Upper lobe of left lung (tissue), 6 donors: ENCODE measurements at regions not wholly inside any gene's neighbourhood (a gene's known extent, or its start where the extent isn't known, plus 50 kb on each side); places are given as distances from the start of the nearest gene placed in this dataset.

Experiments used
- ATAC-seq, 2 donors: fragments of 200-7000 bp; cut with Tn5 transposase; one replicate each; pipeline ENCODE4 v1.9.1; 2022; ENCODE audit warnings: mild to moderate bottlenecking in 2 of 2, moderate library complexity in 2 of 2; ENCODE audit not compliant: low FRiP score in 2 of 2
- DNase-seq, 2 donors: peaks; one replicate each; pipeline ENCODE4 v3.0.0-alpha.2; 2019 to 2020
- H3K27ac ChIP-seq, 4 donors: fragments of 200-600 bp; sonication (generic); one replicate each; pipeline ENCODE4 v1.5.1; 2016 to 2019
- H3K27me3 ChIP-seq, 4 donors: fragments of 200-600 bp; sonication (generic); one replicate each; pipeline ENCODE4 v1.5.1; 2017 to 2019
- H3K36me3 ChIP-seq, 4 donors: fragments of 200-600 bp; sonication (generic); one replicate each; pipeline ENCODE4 v1.5.1; 2016 to 2019
- H3K4me1 ChIP-seq, 4 donors: fragments of 200-600 bp; sonication (generic); one replicate each; pipeline ENCODE4 v1.5.1; 2018 to 2019
- H3K4me3 ChIP-seq, 4 donors: fragments of 200-600 bp; sonication (generic); one replicate each; pipeline ENCODE4 v1.5.1; 2017 to 2019; ENCODE audit warnings: mild to moderate bottlenecking in 2 of 4, moderate library complexity in 1 of 4
- H3K9me3 ChIP-seq, 4 donors: fragments of 200-600 bp; sonication (generic); one replicate each; pipeline ENCODE4 v1.5.1; 2018 to 2019
- EP300 ChIP-seq, 4 donors: sonication (generic); formaldehyde crosslinking; IDR thresholded peaks; one replicate each; pipeline ENCODE4 v1.5.1; 2017; ENCODE audit warnings: antibody characterized with exemption in 4 of 4, control low read depth in 2 of 4
- POLR2A ChIP-seq, 4 donors: fragments of 450-650 bp; IDR thresholded peaks; one replicate each; pipeline ENCODE4 v1.5.1; 2016 to 2017; ENCODE audit warnings: antibody characterized with exemption in 4 of 4, mild to moderate bottlenecking in 2 of 4
- POLR2AphosphoS5 ChIP-seq, 2 donors: sonication (generic); formaldehyde crosslinking; IDR thresholded peaks; one replicate each; pipeline ENCODE4 v1.5.1; 2017; ENCODE audit warnings: antibody characterized with exemption in 2 of 2
- WGBS, 2 donors: methylation state at CpG; one replicate each; pipeline ENCODE4 v1.1.5; 2017 to 2018; 5-methylcytosine and 5-hydroxymethylcytosine counted together
- TF ChIP-seq, protein P1 (sequence below), 6 experiments: fragments of 450-650 bp in 4 of 6; fragments of 200-600 bp in 2 of 6; sonication (generic) in 2 of 6; IDR thresholded peaks; one replicate each; pipeline ENCODE4 v1.5.1; 2016 to 2019; ENCODE audit warnings: antibody characterized with exemption in 6 of 6
- donor health status: DM: no; HTN: no; CAD: no; lungs with moderate emphysema.
- donor health status: DM: no; HTN: yes; CAD: no; lungs with severe emphysema.

DNA sequence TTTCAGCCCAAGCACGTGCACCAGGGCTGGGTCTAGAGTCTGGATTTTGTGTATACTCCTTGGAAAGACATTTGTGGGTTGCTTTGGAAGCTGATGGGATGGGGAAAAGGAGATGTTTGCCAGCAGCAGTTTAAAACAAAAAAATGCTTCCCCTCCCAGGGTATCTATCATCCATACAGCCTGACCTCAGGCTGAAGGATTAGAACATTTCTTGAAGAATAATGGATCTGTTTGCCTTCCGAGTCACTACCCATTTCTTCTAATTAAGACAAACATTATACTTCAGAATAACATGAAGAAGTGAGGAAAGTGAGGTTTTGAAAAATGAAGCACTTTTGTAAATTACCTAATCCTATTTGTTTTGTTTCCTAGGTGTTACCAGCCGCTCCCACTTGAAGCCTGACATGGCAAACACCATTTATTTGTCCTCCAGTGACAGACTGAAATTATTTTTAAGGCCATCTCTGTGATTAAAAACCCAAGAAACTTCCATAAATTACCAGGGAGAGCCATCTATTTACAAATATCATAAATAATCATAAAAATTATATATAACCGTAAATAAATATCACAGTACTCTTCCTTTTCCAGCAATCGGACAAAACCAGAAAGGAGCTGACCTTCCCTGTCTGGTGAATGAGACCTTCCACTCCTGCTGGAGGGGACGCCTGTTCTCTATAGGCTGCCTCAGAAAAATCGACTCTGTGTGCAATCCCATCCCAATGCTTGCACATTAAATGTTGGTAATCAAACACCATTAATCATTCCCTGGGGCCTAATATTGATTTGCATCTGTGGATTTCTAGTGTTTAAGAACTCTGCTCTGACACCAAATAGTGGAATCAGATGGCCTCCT is 106.8 kb downstream of the C1D start:
- Histone ChIP-seq H3K36me3 (no peaks in the 10 kb centered on the region), H3K27me3 (no peaks in the 10 kb centered on the region), H3K4me1 (peaks cover 0 to 3% (median 2%) of the 10 kb centered on the region in 4 donors), H3K4me3 (no peak overlapping the region), H3K27ac (no peak overlapping the region), H3K9me3 (peaks cover 0 to 4% (median 0%) of the 10 kb centered on the region in 4 donors)
- DNase-seq, result no peak
- WGBS, 2 donors, result 76 to 78% methylated on average over 7 of the region's 7 CpGs
- TF ChIP-seq EP300 (IDR thresholded peaks at IDR 0.05) (no peak), POLR2A (IDR thresholded peaks at IDR 0.05) (no peak), POLR2AphosphoS5 (IDR thresholded peaks at IDR 0.05) (no peak)
- TF ChIP-seq, protein P1, sequence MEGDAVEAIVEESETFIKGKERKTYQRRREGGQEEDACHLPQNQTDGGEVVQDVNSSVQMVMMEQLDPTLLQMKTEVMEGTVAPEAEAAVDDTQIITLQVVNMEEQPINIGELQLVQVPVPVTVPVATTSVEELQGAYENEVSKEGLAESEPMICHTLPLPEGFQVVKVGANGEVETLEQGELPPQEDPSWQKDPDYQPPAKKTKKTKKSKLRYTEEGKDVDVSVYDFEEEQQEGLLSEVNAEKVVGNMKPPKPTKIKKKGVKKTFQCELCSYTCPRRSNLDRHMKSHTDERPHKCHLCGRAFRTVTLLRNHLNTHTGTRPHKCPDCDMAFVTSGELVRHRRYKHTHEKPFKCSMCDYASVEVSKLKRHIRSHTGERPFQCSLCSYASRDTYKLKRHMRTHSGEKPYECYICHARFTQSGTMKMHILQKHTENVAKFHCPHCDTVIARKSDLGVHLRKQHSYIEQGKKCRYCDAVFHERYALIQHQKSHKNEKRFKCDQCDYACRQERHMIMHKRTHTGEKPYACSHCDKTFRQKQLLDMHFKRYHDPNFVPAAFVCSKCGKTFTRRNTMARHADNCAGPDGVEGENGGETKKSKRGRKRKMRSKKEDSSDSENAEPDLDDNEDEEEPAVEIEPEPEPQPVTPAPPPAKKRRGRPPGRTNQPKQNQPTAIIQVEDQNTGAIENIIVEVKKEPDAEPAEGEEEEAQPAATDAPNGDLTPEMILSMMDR (IDR thresholded peaks at IDR 0.05), result no peak
- ATAC-seq, result no peak

DNA sequence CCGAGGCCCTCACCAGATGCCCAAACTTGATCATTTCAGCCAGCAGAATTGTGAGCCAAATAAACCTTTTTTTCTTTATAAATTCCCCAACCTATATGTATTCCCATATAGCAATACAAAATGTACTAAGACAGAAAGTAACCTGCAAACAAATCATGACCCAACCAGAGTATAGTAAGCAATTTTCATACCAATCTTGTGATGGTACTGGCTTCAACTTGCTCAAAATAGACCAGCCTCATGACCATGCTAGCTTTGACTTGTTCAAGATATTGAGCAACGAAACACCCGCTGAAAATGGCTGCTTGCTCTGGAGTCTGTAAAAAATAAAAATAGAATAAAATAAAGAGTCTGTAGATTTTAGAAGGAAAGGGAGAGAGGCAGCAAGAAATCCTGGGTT is 97.6 kb downstream of the C1D start:
- no peak for ATAC-seq
- Histone ChIP-seq H3K9me3 (no peaks in the 10 kb centered on the region), H3K36me3 (no peaks in the 10 kb centered on the region), H3K27ac (no peak overlapping the region), H3K4me3 (no peak overlapping the region), H3K27me3 (no peaks in the 10 kb centered on the region), H3K4me1 (no peaks in the 10 kb centered on the region)
- WGBS, 2 donors, result 89 to 94% methylated on average over 3 of the region's 3 CpGs
- no peak for TF ChIP-seq POLR2AphosphoS5 (IDR thresholded peaks at IDR 0.05)
- no peak for TF ChIP-seq EP300 (IDR thresholded peaks at IDR 0.05)
- TF ChIP-seq, protein P1 (IDR thresholded peaks at IDR 0.05), result no peak
- no peak for TF ChIP-seq POLR2A (IDR thresholded peaks at IDR 0.05)
- DNase-seq, result no peak

DNA sequence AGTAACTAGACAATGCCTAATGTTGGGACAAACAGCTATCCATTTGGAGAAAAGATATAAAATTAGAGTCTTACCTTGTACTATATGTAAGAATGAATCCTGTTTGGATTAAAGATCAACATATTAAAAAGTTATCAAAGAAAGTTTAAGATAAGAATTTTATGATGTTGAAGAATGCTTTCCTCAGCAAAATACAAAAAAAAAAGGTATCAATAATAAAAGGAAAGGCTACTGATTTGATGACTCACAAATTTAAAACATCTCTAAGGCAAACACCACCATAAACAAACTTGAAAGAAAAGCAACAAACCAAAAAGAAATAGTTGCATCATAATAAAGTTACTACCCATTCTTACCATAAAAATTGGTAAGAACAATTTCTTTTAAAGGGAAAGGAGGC is 92.7 kb downstream of the C1D start:
- TF ChIP-seq, protein P1 (IDR thresholded peaks at IDR 0.05), result no peak
- TF ChIP-seq POLR2AphosphoS5 (IDR thresholded peaks at IDR 0.05), result no peak
- TF ChIP-seq POLR2A (IDR thresholded peaks at IDR 0.05), result no peak
- TF ChIP-seq EP300 (IDR thresholded peaks at IDR 0.05), result no peak
- Histone ChIP-seq H3K9me3 (no peaks in the 10 kb centered on the region), H3K27me3 (no peaks in the 10 kb centered on the region), H3K4me1 (peaks cover 0 to 9% (median 5%) of the 10 kb centered on the region in 4 donors), H3K36me3 (no peaks in the 10 kb centered on the region), H3K4me3 (no peak overlapping the region), H3K27ac (no peak overlapping the region)
- ATAC-seq (no peak), DNase-seq (no peak)

DNA sequence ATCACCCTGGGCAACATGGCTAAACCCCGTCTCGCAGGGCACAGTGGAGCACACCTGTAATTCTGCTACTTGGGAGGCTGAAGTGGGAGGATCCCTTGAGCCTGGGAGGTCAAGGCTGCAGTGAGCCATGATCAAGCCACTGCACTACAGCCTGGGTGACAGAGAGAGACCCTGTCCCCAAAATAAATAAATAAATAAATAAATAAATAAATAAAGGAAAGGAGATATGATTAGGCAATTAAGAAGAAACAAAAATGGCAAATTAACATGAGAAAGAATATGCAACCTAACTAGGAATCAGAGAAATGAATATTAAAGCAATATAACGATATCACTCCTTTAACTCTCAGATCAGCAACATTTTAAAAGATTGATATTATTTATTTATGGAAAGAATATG is 92.3 kb downstream of the C1D start:
- 95 to 98% methylated on average over 3 of the region's 3 CpGs for WGBS, 2 donors
- no peaks in the 10 kb centered on the region for H3K27me3 ChIP-seq
- no peak for ATAC-seq

More for the DNA sequence above, 92.3 kb downstream of the C1D start:
- no peak overlapping the region for H3K4me3 ChIP-seq
- no peak for TF ChIP-seq EP300 (IDR thresholded peaks at IDR 0.05)
- TF ChIP-seq, protein P1 (IDR thresholded peaks at IDR 0.05), result no peak
- no peak for TF ChIP-seq POLR2AphosphoS5 (IDR thresholded peaks at IDR 0.05)
- TF ChIP-seq POLR2A (IDR thresholded peaks at IDR 0.05), result no peak
- DNase-seq, result no peak
- H3K27ac ChIP-seq, result no peak overlapping the region
- peaks cover 0 to 12% (median 6%) of the 10 kb centered on the region in 4 donors for H3K4me1 ChIP-seq
- no peaks in the 10 kb centered on the region for H3K36me3 ChIP-seq
- H3K9me3 ChIP-seq, result no peaks in the 10 kb centered on the region
